Effector memory CD4-positive, alpha-beta T cell (primary cell): ENCODE measurements at regions not wholly inside any gene's neighbourhood (a gene's known extent, or its start where the extent isn't known, plus 50 kb on each side); places are given as distances from the start of the nearest gene placed in this dataset.
"Not testable (repeated sequence)": the region's sequence is repeated elsewhere in the genome, so short reads cannot be mapped to it uniquely, and the experiment has no call there.

Experiments used
- DNase-seq, 3 donors: peaks; one replicate each; pipeline ENCODE4 v3.0.0-alpha.2; 2020
- H3K27ac ChIP-seq: 2 replicates; pipeline ENCODE4 v1.7.0; 2013; ENCODE audit warnings: mild to moderate bottlenecking, low read length, moderate library complexity; ENCODE audit not compliant: insufficient read depth, poor library complexity, severe bottlenecking
- H3K27me3 ChIP-seq: replicated peaks from 2 replicates; pipeline ENCODE4 v1.7.0; 2013; ENCODE audit warnings: mild to moderate bottlenecking, low read length; ENCODE audit not compliant: insufficient read depth, control insufficient read depth, poor library complexity, severe bottlenecking
- H3K36me3 ChIP-seq: 2 replicates; pipeline ENCODE4 v1.7.0; 2013; ENCODE audit warnings: mild to moderate bottlenecking, low read length, moderate library complexity; ENCODE audit not compliant: control insufficient read depth, insufficient read depth
- H3K4me1 ChIP-seq: 2 replicates; pipeline ENCODE4 v1.7.0; 2013; ENCODE audit warnings: low read length, mild to moderate bottlenecking; ENCODE audit not compliant: control insufficient read depth, insufficient read depth, poor library complexity, severe bottlenecking
- H3K4me3 ChIP-seq: 2 replicates; pipeline ENCODE4 v1.7.0; 2013; ENCODE audit warnings: low read length, low read depth, mild to moderate bottlenecking; ENCODE audit not compliant: insufficient read depth, poor library complexity, severe bottlenecking
- H3K9me3 ChIP-seq: 2 replicates; pipeline ENCODE4 v1.7.0; 2013; ENCODE audit warnings: mild to moderate bottlenecking, low read length, moderate library complexity; ENCODE audit not compliant: control insufficient read depth

- H3K27ac ChIP-seq, DNase-seq, H3K4me1 ChIP-seq, H3K36me3 ChIP-seq, H3K4me3 ChIP-seq, H3K9me3 ChIP-seq, H3K27me3 ChIP-seq: not testable (repeated sequence)
These were observed 504.3 kb downstream of the RPIA start for GRCh38 chr2:89195636-89196251.

DNA sequence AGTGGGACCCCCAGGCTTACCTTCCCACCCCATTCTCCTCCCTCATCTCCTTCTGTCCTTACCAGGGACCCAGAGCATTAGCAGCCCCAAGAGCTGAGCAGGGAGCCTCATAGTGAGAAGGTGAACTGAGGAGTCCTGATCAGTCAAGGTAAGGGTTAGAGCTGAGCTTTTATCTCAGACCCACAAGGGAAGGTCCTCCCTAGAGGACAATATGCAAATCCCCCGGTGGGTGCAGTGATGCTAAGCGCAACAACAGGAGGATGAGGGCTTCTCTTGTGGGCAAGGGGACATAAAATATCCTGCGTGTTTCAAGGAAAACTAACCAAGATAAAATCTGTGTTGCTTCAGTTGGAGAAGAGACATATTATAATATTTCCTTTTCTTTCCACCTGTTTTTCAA, 505.2 kb downstream of the RPIA start:
- not testable (repeated sequence) for H3K27ac ChIP-seq, H3K36me3 ChIP-seq, H3K27me3 ChIP-seq, H3K4me3 ChIP-seq, DNase-seq, H3K4me1 ChIP-seq, H3K9me3 ChIP-seq

- not testable (repeated sequence) for H3K36me3 ChIP-seq, H3K27ac ChIP-seq, H3K4me3 ChIP-seq, H3K4me1 ChIP-seq, H3K9me3 ChIP-seq, H3K27me3 ChIP-seq, DNase-seq
These were observed 506.6 kb downstream of the RPIA start for GRCh38 chr2:89198026-89198425.

DNA sequence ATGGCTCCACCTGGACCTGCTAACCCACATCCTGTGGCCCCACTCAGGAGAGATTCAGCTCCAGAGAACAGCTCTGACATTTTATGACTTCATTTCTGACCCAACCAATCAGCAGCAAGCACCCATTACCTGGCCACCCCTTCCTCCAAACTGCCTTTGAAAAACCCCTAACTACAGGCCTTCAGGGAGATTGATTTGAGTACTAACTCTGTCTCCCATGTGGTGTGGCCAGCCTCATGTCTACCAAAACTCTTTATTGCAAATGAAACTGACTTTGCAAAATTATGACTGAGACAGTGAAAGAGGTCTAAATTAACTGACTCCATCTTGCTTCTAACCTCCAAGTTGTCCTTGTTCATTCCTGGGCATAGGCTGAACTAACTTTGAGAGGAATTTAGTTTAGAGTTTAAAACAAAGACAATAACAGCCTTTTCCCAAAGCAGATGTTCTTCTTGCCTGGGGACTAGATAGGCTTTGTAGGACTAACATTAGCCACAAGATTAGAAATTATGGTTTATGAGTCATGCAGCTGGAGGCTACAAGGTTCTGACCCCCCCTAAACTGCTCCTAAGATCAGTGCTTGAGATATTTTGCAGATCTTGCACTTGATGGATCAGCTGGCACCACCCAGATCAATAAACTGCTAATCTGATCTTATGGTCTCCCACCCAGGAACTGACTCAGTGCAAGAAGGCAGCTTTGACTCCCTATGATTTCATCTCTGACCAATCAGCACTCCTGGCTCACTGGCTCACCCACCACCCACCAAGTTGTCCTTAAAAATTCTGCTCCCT, 508.2 kb downstream of the RPIA start:
- not testable (repeated sequence) for H3K36me3 ChIP-seq, H3K4me3 ChIP-seq, H3K27me3 ChIP-seq, H3K27ac ChIP-seq, DNase-seq, H3K4me1 ChIP-seq, H3K9me3 ChIP-seq

GRCh38 chr2:89200247-89200527, 508.7 kb downstream of the RPIA start:
- DNase-seq, H3K9me3 ChIP-seq, H3K27me3 ChIP-seq, H3K4me1 ChIP-seq, H3K36me3 ChIP-seq, H3K27ac ChIP-seq, H3K4me3 ChIP-seq: not testable (repeated sequence)

DNA sequence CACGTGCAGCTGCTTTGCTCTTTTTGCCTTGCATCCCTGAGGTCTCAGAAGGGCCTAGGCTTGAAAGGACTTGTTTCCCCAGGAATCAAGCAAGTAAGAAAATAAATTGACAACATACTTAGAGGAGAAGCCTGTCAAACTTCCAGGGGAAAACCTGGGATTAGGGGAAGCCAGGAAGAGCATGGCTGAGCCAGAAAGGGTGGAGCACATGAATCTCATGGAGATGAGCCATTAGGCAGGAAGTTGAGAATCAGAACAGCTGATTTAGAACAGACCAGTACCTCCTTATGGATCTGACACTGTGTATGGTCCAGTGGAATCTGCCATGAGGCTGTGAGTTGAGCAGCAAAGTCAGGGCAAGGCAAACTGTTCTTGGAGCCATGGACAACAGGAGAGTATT, 511.0 kb downstream of the RPIA start:
- H3K9me3 ChIP-seq, DNase-seq, H3K36me3 ChIP-seq, H3K4me1 ChIP-seq, H3K27ac ChIP-seq, H3K27me3 ChIP-seq, H3K4me3 ChIP-seq: not testable (repeated sequence)

DNA sequence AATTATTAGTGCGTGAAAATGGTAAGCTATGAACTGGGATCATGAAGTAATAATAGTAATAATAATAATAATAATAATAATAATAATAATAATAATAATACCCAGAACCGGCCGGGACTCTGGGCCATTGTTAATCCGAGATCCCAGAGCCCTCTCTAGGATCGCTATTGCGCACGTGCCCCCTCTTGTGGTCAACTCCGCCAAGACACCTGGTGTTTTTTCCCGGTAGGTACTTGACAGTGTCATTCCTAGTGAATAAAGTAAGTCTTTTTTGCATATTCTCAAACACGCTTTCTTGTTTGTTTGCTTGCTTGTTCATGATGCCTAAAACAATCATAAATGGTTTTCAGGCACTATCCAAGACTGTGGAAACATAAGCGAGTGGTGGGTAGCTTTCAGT, 513.7 kb downstream of the RPIA start:
- H3K9me3 ChIP-seq, H3K27me3 ChIP-seq, H3K4me3 ChIP-seq, H3K4me1 ChIP-seq, H3K27ac ChIP-seq, DNase-seq, H3K36me3 ChIP-seq: not testable (repeated sequence)

DNA sequence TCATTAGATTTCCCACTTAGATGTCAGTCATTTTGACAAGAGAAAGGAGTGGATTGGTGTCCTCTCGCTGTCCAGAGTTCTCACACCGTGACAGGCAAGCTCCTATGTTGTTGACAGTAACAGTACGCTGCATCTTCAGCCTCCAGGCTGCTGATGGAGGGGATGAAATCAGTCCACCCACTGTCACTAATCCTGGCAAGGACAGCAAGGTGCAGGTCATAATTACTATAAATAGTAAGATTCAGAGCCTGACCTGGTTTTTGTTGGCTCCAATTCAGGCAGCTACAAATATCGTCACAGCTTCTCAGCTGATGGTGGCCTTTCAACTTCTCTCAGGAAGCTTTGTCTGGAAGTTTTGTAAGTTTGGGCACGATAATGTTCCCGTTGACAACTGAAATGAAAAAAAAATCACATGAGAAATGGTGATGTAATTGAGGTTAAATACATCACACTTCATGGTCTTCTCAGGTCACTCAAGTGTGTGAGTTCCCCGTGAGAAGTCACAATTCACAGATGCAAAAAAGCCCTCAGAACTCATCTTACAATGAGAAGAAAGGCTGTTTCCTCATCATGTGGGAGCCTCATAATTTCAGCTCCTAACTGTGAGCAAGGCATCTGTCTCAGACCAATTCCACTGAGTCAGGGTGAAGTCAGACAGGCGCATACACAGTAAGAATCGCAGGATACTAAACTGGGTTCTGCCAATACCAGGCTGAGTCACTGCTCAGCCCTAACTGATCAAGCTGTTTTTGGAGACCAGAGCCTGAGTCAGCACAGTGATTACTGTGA, 516.9 kb downstream of the RPIA start:
- DNase-seq, result not testable (repeated sequence)

GRCh38 chr2:89213151-89213550, 521.7 kb downstream of the RPIA start:
- not testable (repeated sequence) for H3K4me3 ChIP-seq, DNase-seq, H3K4me1 ChIP-seq

More for the DNA sequence above, 516.9 kb downstream of the RPIA start:
- not testable (repeated sequence) for H3K9me3 ChIP-seq, H3K27ac ChIP-seq, H3K4me1 ChIP-seq, H3K36me3 ChIP-seq, H3K27me3 ChIP-seq, H3K4me3 ChIP-seq

GRCh38 chr2:89213811-89214210, 522.3 kb downstream of the RPIA start:
- H3K4me1 ChIP-seq, H3K36me3 ChIP-seq, DNase-seq, H3K4me3 ChIP-seq, H3K27me3 ChIP-seq, H3K9me3 ChIP-seq, H3K27ac ChIP-seq: not testable (repeated sequence)

More at GRCh38 chr2:89213151-89213550, 521.7 kb downstream of the RPIA start:
- not testable (repeated sequence) for H3K27me3 ChIP-seq, H3K36me3 ChIP-seq, H3K9me3 ChIP-seq, H3K27ac ChIP-seq
